ENCODE measurements at regions not wholly inside any gene's neighbourhood (a gene's known extent, or its start where the extent isn't known, plus 50 kb on each side); places are given as distances from the start of the nearest gene placed in this dataset.

- DNase-seq (ENCODE audit: low spot score) = no peak
These were observed 198.5 kb downstream of the ATP23 start for GRCh38 chr12:58139894-58140293.

- no peak for DNase-seq (ENCODE audit: low spot score)
These were observed 199.0 kb downstream of the ATP23 start for GRCh38 chr12:58140395-58140794.

GRCh38 chr12:58142991-58143390, 201.6 kb downstream of the ATP23 start:
- no peak for DNase-seq (ENCODE audit: low spot score)

- DNase-seq (ENCODE audit: low spot score) = no peak
These were observed 202.2 kb downstream of the ATP23 start for GRCh38 chr12:58143498-58143995.

DNA sequence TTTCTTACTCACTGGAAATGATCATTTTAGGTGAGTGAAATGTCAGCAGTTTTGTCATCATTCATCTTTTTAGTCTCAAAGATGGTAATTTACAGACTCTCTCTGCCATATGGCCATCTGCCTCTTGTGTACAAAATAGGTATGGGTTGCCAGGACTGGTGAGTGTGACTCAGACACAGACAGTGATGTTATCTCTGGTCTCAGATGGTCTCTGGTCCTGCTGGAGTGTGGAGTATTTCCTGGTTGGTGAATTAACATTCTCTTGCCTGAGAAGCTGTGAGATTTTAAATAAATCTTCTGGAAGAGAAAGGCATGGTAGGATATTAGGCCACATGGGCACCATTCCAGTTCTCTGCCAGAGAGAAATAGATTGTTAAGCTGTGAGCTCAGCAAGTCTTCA, 207.0 kb downstream of the ATP23 start:
- no peak for DNase-seq (ENCODE audit: low spot score)

GRCh38 chr12:58148976-58149375, 207.6 kb downstream of the ATP23 start:
- no peak for DNase-seq (ENCODE audit: low spot score)

DNA sequence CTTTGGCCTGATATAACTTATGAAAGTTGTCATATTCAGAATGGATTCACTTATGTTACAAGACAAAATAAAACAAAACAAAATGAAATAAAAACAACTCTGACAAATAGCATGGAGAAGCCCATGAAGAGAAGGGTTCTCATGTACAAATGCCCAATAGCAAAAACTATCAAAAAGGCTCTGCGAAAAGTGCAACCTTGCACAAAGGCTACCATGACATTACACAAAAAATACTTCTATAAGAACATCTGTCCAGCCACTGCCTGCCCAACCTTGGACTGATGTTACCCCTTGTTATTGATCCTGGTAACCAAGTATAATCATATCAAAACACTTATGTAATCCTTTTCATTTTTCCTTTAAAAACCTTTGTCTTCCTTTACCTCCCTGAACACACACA, 213.0 kb downstream of the ATP23 start:
- DNase-seq (ENCODE audit: low spot score) = no peak

- no peak for DNase-seq (ENCODE audit: low spot score)
These were observed 215.3 kb downstream of the ATP23 start for GRCh38 chr12:58156697-58157096.

GRCh38 chr12:58159941-58160340, 218.6 kb downstream of the ATP23 start:
- DNase-seq (ENCODE audit: low spot score) = no peak

GRCh38 chr12:58161773-58162172, 220.4 kb downstream of the ATP23 start:
- DNase-seq (ENCODE audit: low spot score) = no peak

- no peak for DNase-seq (ENCODE audit: low spot score)
These were observed 221.7 kb downstream of the ATP23 start for GRCh38 chr12:58163021-58163420.

DNA sequence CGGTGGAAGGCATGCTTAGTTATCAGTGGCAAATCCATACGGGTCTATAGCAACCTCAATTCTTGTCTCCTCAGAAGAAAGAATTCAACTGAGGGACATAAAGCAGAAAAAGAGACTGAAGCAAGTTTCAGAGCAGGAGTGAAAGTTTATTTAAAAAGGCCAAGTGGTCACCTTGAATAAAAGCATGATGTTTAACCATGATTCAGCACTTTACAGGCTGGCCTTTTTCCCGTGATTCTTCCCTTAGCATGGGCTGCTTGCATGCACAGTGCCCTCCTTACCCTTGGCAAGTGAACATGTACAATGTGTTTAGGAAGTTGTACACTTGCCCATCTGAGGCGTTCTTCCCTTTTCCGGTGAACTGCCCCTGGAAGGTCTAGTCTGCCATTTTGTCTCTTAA, 225.3 kb downstream of the ATP23 start:
- no peak for DNase-seq (ENCODE audit: low spot score)

DNA sequence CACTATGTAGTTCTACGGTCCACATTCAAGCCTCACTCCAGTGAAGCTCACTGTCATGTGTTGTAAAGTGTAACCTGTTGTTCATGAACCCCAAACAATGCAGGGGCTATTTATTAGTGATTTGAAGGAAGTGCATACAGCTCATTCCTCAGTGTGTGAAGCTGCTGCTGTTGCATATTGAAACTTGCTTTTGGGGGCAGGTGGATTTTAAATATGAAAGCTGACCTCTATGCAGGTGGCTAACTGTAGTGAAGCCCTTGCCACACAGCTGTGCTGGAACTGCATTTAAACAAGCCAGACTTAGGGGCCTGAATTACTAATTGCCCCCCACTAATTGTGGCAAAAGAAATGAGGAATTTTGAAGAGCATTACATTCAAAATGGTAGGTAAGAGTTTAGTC, 226.3 kb downstream of the ATP23 start:
- DNase-seq (ENCODE audit: low spot score) = no peak

DNA sequence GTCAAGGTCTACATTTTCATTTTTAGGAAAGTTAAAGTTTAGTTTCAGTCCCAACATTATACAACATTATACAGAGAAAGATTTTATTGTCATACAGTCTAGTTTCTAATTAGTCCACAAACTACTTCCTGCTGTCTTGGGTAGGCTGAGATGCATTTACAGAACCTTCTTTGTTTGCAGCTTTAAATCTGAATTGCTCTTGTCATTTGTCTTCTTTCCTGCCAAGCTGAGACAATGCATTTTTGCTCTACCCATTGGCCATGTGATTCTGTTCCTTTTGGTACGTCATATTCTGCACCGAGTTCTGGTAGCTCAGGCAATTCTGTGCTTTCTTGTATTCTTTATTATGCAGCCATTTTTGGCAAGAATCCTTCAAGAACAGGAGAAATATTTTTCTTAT, 228.5 kb downstream of the ATP23 start:
- DNase-seq (ENCODE audit: low spot score) = no peak

DNA sequence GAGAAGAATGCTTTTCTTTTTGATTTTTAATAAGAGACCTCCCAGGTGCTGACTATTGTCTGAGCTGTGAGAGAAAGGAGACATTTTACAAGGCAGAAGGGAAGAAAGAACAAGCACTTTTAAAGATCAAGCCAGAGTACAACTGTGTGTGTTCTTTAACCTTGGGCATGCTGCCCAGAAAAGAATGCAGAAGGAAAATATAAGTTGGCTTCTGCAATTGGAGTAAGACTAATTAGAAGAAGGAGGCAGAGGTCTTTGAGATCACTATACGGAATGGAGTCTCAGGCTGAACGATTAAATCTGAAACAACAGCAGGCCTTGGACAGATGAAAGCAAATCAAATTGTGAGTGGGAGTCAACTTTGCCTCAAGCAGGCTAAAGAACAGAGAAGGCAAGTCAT, 230.5 kb downstream of the ATP23 start:
- no peak for DNase-seq (ENCODE audit: low spot score)

- DNase-seq (ENCODE audit: low spot score) = no peak
These were observed 231.2 kb downstream of the ATP23 start for GRCh38 chr12:58172433-58173073.

- no peak for DNase-seq (ENCODE audit: low spot score)
These were observed 232.9 kb downstream of the ATP23 start for GRCh38 chr12:58174316-58174715.

GRCh38 chr12:58176296-58176869, 235.0 kb downstream of the ATP23 start:
- DNase-seq (ENCODE audit: low spot score) = no peak

GRCh38 chr12:58177366-58177765, 236.0 kb downstream of the ATP23 start:
- no peak for DNase-seq (ENCODE audit: low spot score)

- DNase-seq (ENCODE audit: low spot score) = no peak
These were observed 242.8 kb downstream of the ATP23 start for GRCh38 chr12:58184212-58184611.

DNA sequence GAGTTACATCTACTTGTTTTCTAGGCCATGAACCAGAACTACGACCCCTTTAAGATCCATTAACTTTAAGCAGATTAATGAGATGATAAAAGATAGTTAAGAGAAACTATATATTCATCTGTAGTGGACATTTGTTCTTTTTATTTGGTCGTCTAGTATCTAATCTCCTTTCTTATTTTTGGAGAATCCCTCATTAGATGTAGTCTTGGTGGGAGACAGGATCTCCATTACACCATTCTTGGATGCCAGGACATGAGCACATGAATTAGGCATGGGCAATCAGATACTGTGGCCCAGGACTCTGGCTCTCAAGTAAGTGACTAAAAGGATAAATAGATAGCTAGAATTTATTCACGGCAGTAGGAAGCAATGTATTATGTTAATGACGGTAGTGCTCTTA, 245.0 kb downstream of the ATP23 start:
- no peak for DNase-seq (ENCODE audit: low spot score)

DNA sequence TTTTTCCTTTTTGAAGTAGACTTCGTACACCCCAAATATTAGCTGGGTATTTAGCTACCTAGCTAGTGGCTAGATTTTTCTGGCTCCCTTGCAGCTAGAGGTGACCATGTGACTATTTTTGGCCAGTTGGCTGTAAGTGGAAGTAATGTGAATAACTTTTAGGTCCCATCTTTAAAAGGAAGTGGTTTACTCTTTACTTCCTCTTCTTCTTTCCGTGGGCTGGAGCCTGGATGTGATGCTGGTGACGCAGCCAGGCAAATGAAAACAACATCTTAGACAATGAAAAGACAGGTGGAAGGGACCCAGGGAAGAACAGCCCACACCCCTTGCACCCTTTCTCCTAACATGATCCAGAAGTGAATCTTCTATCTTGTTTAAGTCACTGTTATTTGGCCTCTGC, 245.5 kb downstream of the ATP23 start:
- no peak for DNase-seq (ENCODE audit: low spot score)

GRCh38 chr12:58189030-58189429, 247.7 kb downstream of the ATP23 start:
- no peak for DNase-seq (ENCODE audit: low spot score)

GRCh38 chr12:58189893-58190292, 248.5 kb downstream of the ATP23 start:
- DNase-seq (ENCODE audit: low spot score) = no peak
